Type B pancreatic cell (in vitro differentiated cells): ENCODE measurements at regions not wholly inside any gene's neighbourhood (a gene's known extent, or its start where the extent isn't known, plus 50 kb on each side); places are given as distances from the start of the nearest gene placed in this dataset.

Experiments
- DNase-seq: peaks from one replicate; pipeline ENCODE4 v3.0.0; 2021; ENCODE audit warnings: mixed read lengths; ENCODE audit not compliant: unreplicated experiment; ENCODE audit errors: extremely low spot score
- H3K27ac Mint-ChIP-seq: 2 replicates; pipeline ENCODE4 v1.8.0; 2021; ENCODE audit warnings: mild to moderate bottlenecking, mixed read lengths
- H3K27me3 Mint-ChIP-seq: 2 replicates; pipeline ENCODE4 v1.8.0; 2021; ENCODE audit warnings: mixed read lengths
- H3K36me3 Mint-ChIP-seq: 2 replicates; pipeline ENCODE4 v1.8.0; 2021; ENCODE audit warnings: mixed read lengths
- H3K4me1 Mint-ChIP-seq: one replicate; pipeline ENCODE4 v1.8.0; 2021; ENCODE audit warnings: mixed read lengths; ENCODE audit not compliant: unreplicated experiment
- H3K4me3 Mint-ChIP-seq: 2 replicates; pipeline ENCODE4 v1.8.0; 2021; ENCODE audit warnings: mild to moderate bottlenecking, mixed read lengths
- H3K9me3 Mint-ChIP-seq: 2 replicates; pipeline ENCODE4 v1.8.0; 2021; ENCODE audit warnings: mixed read lengths
- CTCF ChIP-seq: fragments of 200-600 bp; sonication (generic); conservative IDR thresholded peaks from 2 replicates; pipeline ENCODE4 v1.5.0; 2021; ENCODE audit warnings: antibody characterized with exemption, mild to moderate bottlenecking

DNA sequence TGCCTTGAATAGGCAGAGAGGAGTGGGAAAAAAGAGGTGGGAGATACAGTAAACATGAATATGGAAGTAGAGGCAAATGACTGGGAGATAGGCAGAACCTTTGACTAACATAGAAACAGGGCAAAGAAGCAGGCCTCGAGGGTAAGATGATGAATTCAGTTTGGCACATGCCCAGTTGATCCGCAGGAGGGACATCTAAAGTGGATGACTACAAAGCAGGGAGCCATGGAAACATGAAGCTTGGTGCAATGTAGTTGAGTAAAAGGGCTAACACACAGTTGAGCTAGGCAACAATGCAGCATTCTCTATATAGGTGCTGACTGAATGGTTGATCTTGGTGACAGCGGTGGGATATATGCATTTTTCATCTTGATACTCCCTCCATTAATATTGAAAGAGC, 253.8 kb downstream of the DMRT2 start:
- Mint-ChIP-seq H3K9me3 (no peaks in the 10 kb centered on the region), H3K36me3 (no peaks in the 10 kb centered on the region)

DNA sequence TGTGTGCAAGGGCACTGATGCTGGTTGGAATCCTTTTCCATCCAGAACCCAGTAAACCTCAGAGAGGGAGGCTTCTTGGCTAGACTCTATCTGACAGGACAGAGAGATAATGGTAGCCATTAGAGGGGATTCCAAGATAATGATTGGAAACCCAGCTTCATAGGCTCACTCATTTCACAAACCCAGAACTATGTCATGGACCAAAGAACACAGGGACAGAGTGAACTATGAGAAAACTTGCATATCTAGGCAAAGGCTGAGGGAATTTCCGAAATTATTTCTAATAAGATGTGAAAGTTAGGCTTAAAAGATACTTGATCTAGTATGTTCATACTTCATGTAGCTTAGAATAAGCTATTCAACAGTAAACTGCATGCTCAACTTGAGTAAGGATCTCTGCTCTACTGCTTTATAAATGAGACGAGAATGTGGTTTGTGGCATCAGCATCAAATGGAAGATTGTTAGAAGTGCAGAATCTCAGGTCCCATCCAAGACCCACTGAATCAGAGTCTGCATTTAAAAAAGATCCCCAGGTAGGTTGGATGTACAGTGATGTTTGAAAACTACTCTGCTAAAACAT, 261.4 kb downstream of the DMRT2 start:
- Mint-ChIP-seq H3K4me1 (no peaks in the 10 kb centered on the region), H3K27me3 (no peaks in the 10 kb centered on the region), H3K9me3 (peaks cover 7% of the 10 kb centered on the region), H3K27ac (no peak overlapping the region), H3K4me3 (no peak overlapping the region), H3K36me3 (no peaks in the 10 kb centered on the region)
- TF ChIP-seq CTCF: no peak
- no peak for DNase-seq

More for the DNA sequence above, 253.8 kb downstream of the DMRT2 start:
- Mint-ChIP-seq H3K27ac (no peak overlapping the region), H3K4me1 (no peaks in the 10 kb centered on the region), H3K27me3 (no peaks in the 10 kb centered on the region), H3K4me3 (no peak overlapping the region)
- no peak for TF ChIP-seq CTCF
- no peak for DNase-seq

- peaks cover 11% of the 10 kb centered on the region for H3K9me3 Mint-ChIP-seq
- H3K27me3 Mint-ChIP-seq: peaks cover 9% of the 10 kb centered on the region
- no peaks in the 10 kb centered on the region for H3K36me3 Mint-ChIP-seq
- peaks cover 29% of the 10 kb centered on the region for H3K4me1 Mint-ChIP-seq
- no peak for DNase-seq
- no peak overlapping the region for H3K4me3 Mint-ChIP-seq
- TF ChIP-seq CTCF: no peak
- no peak overlapping the region for H3K27ac Mint-ChIP-seq
Measured at GRCh38 chr9:1319436-1319835, 269.3 kb downstream of the DMRT2 start.

- Mint-ChIP-seq H3K36me3 (no peaks in the 10 kb centered on the region), H3K27ac (no peak overlapping the region), H3K4me1 (peaks cover 29% of the 10 kb centered on the region), H3K4me3 (no peak overlapping the region), H3K27me3 (peaks cover 9% of the 10 kb centered on the region), H3K9me3 (peaks cover 11% of the 10 kb centered on the region)
- no peak for TF ChIP-seq CTCF
- DNase-seq: no peak
Measured at GRCh38 chr9:1320051-1320557, 269.9 kb downstream of the DMRT2 start.

DNA sequence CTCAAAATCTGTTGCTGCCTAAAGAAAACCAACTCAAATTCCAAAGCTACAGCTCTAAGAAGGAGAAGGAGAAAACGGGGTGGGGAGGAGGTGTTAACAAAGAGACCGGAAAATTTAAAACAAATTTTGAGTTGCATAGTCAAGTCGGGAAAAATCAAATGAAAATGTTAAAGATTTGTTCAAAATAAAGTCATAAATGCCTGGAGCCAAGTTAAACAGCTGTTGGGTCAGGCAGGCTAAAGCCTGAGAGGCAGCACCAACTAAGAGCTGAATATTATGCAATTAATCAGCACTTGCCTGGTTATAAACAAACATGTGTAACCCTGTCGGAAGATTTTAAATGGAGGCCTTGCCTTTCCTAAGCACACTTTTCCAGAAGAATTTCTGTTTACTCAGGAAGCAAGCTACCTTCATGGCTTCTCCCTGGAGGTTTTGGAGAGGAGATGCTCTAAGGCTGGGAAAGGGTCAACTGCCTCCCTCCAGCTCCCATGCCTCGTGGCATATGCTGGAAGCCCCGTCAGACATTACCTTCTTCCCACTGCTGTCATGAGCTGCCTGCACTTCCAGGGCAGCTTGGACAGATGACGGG, 270.5 kb downstream of the DMRT2 start:
- peaks cover 29% of the 10 kb centered on the region for H3K4me1 Mint-ChIP-seq
- H3K4me3 Mint-ChIP-seq: no peak overlapping the region
- no peak for DNase-seq
- no peak overlapping the region for H3K27ac Mint-ChIP-seq
- H3K27me3 Mint-ChIP-seq: peaks cover 9% of the 10 kb centered on the region
- peaks cover 11% of the 10 kb centered on the region for H3K9me3 Mint-ChIP-seq
- no peak for TF ChIP-seq CTCF
- H3K36me3 Mint-ChIP-seq: no peaks in the 10 kb centered on the region
